HepG2 (cell line): ENCODE measurements at regions not wholly inside any gene's neighbourhood (a gene's known extent, or its start where the extent isn't known, plus 50 kb on each side); places are given as distances from the start of the nearest gene placed in this dataset.

ENCODE experiments used
- ATAC-seq: fragments of 200-7000 bp; cut with Tn5 transposase; 3 replicates; pipeline ENCODE4 v1.9.1; 2020; ENCODE audit warnings: mild to moderate bottlenecking, moderate library complexity
- BruUV-seq: library from RNA; stranded (reverse); fragments of 400-500 nt; replicated peaks from 2 replicates; lab custom pipeline; 2021; lab: Mats Ljungman, UMichigan
- CTCF ChIA-PET: fragments of 300-600 bp; formaldehyde crosslinking; extraction: SDS; loops from one replicate; lab custom pipeline; 2021; ENCODE audit warnings: low total read pairs, inconsistent platforms, low intra/inter-chr PET ratio; lab: Yijun Ruan, JAX
- POLR2A ChIA-PET: fragments of 350-600 bp; sonication (Branson Sonifier 250); formaldehyde crosslinking; loops from one replicate; lab custom pipeline; 2020; ENCODE audit warnings: antibody characterized with exemption, inconsistent platforms; lab: Yijun Ruan, JAX
- DNase-seq: peaks from one replicate; pipeline ENCODE4 v3.0.0-alpha.2; 2015; ENCODE audit warnings: low spot score
- FAIRE-seq: peaks from 3 replicates; lab custom pipeline; 2011; peaks lifted over from hg19 to GRCh38; lab: Jason Lieb, UNC
- H2AFZ ChIP-seq: one replicate; pipeline ENCODE4 v1.6.1; 2011; ENCODE audit warnings: low read length, inconsistent platforms
- H3K27ac ChIP-seq: fragments of 300-600 bp; 3 replicates; pipeline ENCODE4 v1.8.0; 2011; ENCODE audit warnings: mixed run types, mild to moderate bottlenecking, mixed read lengths, low read length, inconsistent platforms; ENCODE audit not compliant: insufficient read depth; ENCODE audit errors: extremely low read length
- H3K27me3 ChIP-seq, 2 experiments: fragments of 200-600 bp in 1 of 2; 2 replicates in 1 of 2; 3 replicates in 1 of 2; pipeline versions ENCODE4 v1.6.0 to v1.8.0; 2011; ENCODE audit warnings: low read length in 2 of 2, mild to moderate bottlenecking in 2 of 2, moderate library complexity in 2 of 2, inconsistent platforms in 1 of 2; ENCODE audit not compliant: insufficient read depth in 2 of 2, control insufficient read depth in 1 of 2
- H3K36me3 ChIP-seq, 2 experiments: fragments of 200-600 bp in 1 of 2; replicated peaks in 1 of 2; 2 replicates in 1 of 2; 3 replicates in 1 of 2; pipeline versions ENCODE4 v1.5.1 to v1.8.0; 2011; ENCODE audit warnings: low read length in 2 of 2, inconsistent platforms in 1 of 2; ENCODE audit not compliant: insufficient read depth in 2 of 2, control insufficient read depth in 1 of 2
- H3K4me1 ChIP-seq: 2 replicates; pipeline ENCODE4 v1.5.1; 2012; ENCODE audit warnings: low read length, inconsistent platforms; ENCODE audit not compliant: insufficient read depth
- H3K4me2 ChIP-seq: 2 replicates; pipeline ENCODE4 v1.6.0; 2011; ENCODE audit warnings: low read depth, low read length, inconsistent platforms
- H3K4me3 ChIP-seq, 3 experiments: fragments of 200-600 bp in 1 of 3; sonication (generic), shearing (Covaris generic) in 1 of 3; replicated peaks in 1 of 3; 2 replicates each; pipeline ENCODE4 v1.5.1; 2011 to 2016; ENCODE audit warnings: low read length in 3 of 3, inconsistent platforms in 2 of 3, low read depth in 2 of 3, mild to moderate bottlenecking in 2 of 3, control low read depth in 1 of 3, mixed read lengths in 1 of 3; ENCODE audit not compliant: insufficient read depth in 1 of 3
- H3K79me2 ChIP-seq: one replicate; pipeline ENCODE4 v1.6.1; 2011; ENCODE audit warnings: low read length, inconsistent platforms; ENCODE audit not compliant: insufficient read depth
- H3K9ac ChIP-seq: 2 replicates; pipeline ENCODE4 v1.6.0; 2011; ENCODE audit warnings: mild to moderate bottlenecking, low read depth, low read length, inconsistent platforms; ENCODE audit not compliant: insufficient read depth
- H3K9me3 ChIP-seq: 2 replicates; pipeline ENCODE4 v1.5.1; 2012; ENCODE audit warnings: mild to moderate bottlenecking, low read length
- H4K20me1 ChIP-seq: 2 replicates; pipeline ENCODE4 v1.6.0; 2011; ENCODE audit warnings: inconsistent platforms, mild to moderate bottlenecking, low read length, moderate library complexity; ENCODE audit not compliant: insufficient read depth
- NRL ChIP-seq: sonication (generic); formaldehyde crosslinking; IDR thresholded peaks from 2 replicates; pipeline ENCODE4 v1.5.0; 2020; ENCODE audit warnings: missing genetic modification reagents, mild to moderate bottlenecking, moderate library complexity, borderline replicate concordance
- ZFP36L1 ChIP-seq: sonication (generic); formaldehyde crosslinking; IDR thresholded peaks from 2 replicates; pipeline ENCODE4 v1.8.0; 2022; ENCODE audit warnings: mild to moderate bottlenecking, missing genetic modification reagents, moderate library complexity
- ZNF205 ChIP-seq: IDR thresholded peaks from 2 replicates; pipeline ENCODE4 v1.6.1; 2018; ENCODE audit warnings: missing biosample characterization, missing genetic modification reagents
- ZZZ3 ChIP-seq: sonication (generic); formaldehyde crosslinking; IDR thresholded peaks from 2 replicates; pipeline ENCODE4 v1.4.0; 2020; ENCODE audit warnings: missing genetic modification reagents, mild to moderate bottlenecking, borderline replicate concordance
- WGBS: methylation state at CpG from one replicate; pipeline ENCODE4 v1.1.6; 2017; ENCODE audit warnings: low lambda C conversion rate; 5-methylcytosine and 5-hydroxymethylcytosine counted together
- in situ Hi-C: cut with HindIII; loops from 2 replicates; pipeline ENCODE4 v1.10.0; 2017; ENCODE audit warnings: low pct_unique_long_range_greater_than_20kb; ENCODE audit not compliant: extremely low pct_ligation_motif_present
- intact Hi-C: fragments of 100-400 bp; cut with micrococcal nuclease; formaldehyde crosslinking; loops from one replicate; pipeline ENCODE4 v1.10.0; 2022; ENCODE audit not compliant: unreplicated experiment
- TF ChIP-seq, protein P1 (sequence below): sonication (generic); formaldehyde crosslinking; IDR thresholded peaks from 2 replicates; pipeline ENCODE4 v1.5.1; 2020; ENCODE audit warnings: mild to moderate bottlenecking, missing genetic modification reagents, borderline replicate concordance
- TF ChIP-seq, protein P2 (sequence below): sonication (generic); formaldehyde crosslinking; IDR thresholded peaks from 2 replicates; pipeline ENCODE4 v1.4.0; 2020; ENCODE audit warnings: mild to moderate bottlenecking, missing genetic modification reagents, borderline replicate concordance
- TF ChIP-seq, protein P3 (sequence below): sonication (generic); formaldehyde crosslinking; IDR thresholded peaks from 2 replicates; pipeline ENCODE4 v1.4.0; 2020; ENCODE audit warnings: mild to moderate bottlenecking, low read depth, missing genetic modification reagents
- TF ChIP-seq, protein P4 (sequence below): sonication (generic); formaldehyde crosslinking; IDR thresholded peaks from 2 replicates; pipeline ENCODE4 v1.4.0; 2020; ENCODE audit warnings: missing genetic modification reagents

DNA sequence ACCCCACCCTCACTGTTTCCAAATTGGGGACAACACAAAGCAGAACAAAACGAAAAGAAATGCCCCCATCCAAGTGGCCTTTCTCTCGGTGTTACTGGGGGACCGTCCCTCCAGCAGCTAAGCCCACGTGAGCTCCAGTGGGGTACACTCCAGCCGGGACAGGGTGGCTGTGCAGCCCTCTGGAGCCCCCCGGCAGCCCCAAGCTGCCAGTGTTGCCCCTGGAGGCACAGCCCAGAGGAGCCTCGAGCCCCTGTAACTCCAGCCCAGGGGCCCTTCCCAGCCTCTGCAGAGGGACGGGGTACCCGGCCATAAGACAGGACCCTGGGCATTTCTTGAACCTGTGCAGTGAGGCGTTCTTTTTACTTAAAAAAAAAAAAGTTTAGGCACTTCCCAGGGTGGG, 124.5 kb upstream of the KCTD7 start (continued):
- TF ChIP-seq, protein P1, sequence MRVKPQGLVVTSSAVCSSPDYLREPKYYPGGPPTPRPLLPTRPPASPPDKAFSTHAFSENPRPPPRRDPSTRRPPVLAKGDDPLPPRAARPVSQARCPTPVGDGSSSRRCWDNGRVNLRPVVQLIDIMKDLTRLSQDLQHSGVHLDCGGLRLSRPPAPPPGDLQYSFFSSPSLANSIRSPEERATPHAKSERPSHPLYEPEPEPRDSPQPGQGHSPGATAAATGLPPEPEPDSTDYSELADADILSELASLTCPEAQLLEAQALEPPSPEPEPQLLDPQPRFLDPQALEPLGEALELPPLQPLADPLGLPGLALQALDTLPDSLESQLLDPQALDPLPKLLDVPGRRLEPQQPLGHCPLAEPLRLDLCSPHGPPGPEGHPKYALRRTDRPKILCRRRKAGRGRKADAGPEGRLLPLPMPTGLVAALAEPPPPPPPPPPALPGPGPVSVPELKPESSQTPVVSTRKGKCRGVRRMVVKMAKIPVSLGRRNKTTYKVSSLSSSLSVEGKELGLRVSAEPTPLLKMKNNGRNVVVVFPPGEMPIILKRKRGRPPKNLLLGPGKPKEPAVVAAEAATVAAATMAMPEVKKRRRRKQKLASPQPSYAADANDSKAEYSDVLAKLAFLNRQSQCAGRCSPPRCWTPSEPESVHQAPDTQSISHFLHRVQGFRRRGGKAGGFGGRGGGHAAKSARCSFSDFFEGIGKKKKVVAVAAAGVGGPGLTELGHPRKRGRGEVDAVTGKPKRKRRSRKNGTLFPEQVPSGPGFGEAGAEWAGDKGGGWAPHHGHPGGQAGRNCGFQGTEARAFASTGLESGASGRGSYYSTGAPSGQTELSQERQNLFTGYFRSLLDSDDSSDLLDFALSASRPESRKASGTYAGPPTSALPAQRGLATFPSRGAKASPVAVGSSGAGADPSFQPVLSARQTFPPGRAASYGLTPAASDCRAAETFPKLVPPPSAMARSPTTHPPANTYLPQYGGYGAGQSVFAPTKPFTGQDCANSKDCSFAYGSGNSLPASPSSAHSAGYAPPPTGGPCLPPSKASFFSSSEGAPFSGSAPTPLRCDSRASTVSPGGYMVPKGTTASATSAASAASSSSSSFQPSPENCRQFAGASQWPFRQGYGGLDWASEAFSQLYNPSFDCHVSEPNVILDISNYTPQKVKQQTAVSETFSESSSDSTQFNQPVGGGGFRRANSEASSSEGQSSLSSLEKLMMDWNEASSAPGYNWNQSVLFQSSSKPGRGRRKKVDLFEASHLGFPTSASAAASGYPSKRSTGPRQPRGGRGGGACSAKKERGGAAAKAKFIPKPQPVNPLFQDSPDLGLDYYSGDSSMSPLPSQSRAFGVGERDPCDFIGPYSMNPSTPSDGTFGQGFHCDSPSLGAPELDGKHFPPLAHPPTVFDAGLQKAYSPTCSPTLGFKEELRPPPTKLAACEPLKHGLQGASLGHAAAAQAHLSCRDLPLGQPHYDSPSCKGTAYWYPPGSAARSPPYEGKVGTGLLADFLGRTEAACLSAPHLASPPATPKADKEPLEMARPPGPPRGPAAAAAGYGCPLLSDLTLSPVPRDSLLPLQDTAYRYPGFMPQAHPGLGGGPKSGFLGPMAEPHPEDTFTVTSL: no peak
- TF ChIP-seq NRL (CRISPR knock-in tag) (no peak), ZZZ3 (CRISPR knock-in tag) (no peak)

DNA sequence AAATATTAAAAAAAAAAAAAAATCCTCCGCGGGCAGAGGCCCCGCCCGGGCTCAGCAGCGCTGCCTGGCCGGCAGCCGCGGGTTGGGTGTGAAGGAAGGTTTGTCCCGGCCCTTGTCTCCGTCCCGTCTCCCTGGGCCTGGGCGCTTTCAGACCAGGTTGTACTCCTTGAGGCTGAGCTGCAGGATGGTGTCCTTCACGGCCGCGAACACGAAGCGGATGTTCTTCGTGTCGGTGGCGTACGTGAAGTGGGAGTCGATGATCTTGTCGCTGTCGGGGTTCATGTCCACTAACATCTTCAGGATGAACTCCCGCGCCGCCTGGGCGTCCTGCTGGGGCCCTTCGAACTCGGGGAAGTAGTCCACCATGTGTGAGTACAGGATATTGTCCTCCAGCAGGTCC, 123.7 kb upstream of the KCTD7 start:
- in situ Hi-C loops: no loop called here
- Histone ChIP-seq H3K4me2 (no peak overlapping the region), H3K36me3 (no peaks in the 10 kb centered on the region), H4K20me1 (no peaks in the 10 kb centered on the region), H2AFZ (no peak overlapping the region), H3K79me2 (no peaks in the 10 kb centered on the region), H3K9me3 (no peaks in the 10 kb centered on the region), H3K27me3 (no peaks in the 10 kb centered on the region), H3K4me3 (no peak overlapping the region), H3K27ac (no peak overlapping the region), H3K9ac (no peak overlapping the region), H3K4me1 (peaks cover 52% of the 10 kb centered on the region)
- POLR2A ChIA-PET: no interaction called here
- WGBS: 91% methylated on average over 30 of the region's 30 CpGs
- ATAC-seq: no peak
- CTCF ChIA-PET: no interaction called here
- intact Hi-C loops: no loop called here
- DNase-seq: no peak
- no TSS peak for BruUV-seq
- no peak for FAIRE-seq
- TF ChIP-seq, protein P2, sequence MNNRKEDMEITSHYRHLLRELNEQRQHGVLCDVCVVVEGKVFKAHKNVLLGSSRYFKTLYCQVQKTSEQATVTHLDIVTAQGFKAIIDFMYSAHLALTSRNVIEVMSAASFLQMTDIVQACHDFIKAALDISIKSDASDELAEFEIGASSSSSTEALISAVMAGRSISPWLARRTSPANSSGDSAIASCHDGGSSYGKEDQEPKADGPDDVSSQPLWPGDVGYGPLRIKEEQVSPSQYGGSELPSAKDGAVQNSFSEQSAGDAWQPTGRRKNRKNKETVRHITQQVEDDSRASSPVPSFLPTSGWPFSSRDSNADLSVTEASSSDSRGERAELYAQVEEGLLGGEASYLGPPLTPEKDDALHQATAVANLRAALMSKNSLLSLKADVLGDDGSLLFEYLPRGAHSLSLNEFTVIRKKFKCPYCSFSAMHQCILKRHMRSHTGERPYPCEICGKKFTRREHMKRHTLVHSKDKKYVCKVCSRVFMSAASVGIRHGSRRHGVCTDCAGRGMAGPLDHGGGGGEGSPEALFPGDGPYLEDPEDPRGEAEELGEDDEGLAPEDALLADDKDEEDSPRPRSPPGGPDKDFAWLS (CRISPR knock-in tag): no peak
- TF ChIP-seq, protein P3, sequence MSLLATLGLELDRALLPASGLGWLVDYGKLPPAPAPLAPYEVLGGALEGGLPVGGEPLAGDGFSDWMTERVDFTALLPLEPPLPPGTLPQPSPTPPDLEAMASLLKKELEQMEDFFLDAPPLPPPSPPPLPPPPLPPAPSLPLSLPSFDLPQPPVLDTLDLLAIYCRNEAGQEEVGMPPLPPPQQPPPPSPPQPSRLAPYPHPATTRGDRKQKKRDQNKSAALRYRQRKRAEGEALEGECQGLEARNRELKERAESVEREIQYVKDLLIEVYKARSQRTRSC (CRISPR knock-in tag): no peak
- TF ChIP-seq ZFP36L1 (CRISPR knock-in tag) (no peak), ZNF205 (CRISPR knock-in tag) (no peak)
- TF ChIP-seq, protein P4, sequence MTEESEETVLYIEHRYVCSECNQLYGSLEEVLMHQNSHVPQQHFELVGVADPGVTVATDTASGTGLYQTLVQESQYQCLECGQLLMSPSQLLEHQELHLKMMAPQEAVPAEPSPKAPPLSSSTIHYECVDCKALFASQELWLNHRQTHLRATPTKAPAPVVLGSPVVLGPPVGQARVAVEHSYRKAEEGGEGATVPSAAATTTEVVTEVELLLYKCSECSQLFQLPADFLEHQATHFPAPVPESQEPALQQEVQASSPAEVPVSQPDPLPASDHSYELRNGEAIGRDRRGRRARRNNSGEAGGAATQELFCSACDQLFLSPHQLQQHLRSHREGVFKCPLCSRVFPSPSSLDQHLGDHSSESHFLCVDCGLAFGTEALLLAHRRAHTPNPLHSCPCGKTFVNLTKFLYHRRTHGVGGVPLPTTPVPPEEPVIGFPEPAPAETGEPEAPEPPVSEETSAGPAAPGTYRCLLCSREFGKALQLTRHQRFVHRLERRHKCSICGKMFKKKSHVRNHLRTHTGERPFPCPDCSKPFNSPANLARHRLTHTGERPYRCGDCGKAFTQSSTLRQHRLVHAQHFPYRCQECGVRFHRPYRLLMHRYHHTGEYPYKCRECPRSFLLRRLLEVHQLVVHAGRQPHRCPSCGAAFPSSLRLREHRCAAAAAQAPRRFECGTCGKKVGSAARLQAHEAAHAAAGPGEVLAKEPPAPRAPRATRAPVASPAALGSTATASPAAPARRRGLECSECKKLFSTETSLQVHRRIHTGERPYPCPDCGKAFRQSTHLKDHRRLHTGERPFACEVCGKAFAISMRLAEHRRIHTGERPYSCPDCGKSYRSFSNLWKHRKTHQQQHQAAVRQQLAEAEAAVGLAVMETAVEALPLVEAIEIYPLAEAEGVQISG: no peak
